ENCODE measurements at regions not wholly inside any gene's neighbourhood (a gene's known extent, or its start where the extent isn't known, plus 50 kb on each side); places are given as distances from the start of the nearest gene placed in this dataset.

DNA sequence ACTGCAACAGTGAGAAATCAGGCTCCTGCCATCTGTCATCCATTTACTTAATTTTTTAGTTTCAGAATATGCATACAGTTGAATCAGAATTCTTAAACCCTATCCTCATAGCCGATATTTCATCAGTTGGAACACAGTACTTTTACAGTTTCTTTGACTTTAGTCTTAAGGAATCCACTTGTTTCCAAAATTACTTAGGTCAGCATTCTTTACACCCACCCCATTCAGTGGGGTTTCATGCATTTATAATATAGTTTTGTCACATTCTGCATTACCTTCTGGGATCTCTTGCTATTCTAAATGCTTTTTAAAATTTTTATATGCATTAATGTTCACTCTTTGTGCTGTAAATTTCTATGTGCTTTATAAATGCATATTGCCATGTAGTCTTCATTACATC, 400.4 kb upstream of the LRRTM4 start:
- Histone ChIP-seq H3K79me2 (ENCODE audit: insufficient read depth, low read length) (no peaks in the 10 kb centered on the region), H2BK5ac (ENCODE audit: insufficient read length, low read length) (no peak overlapping the region), H3K23ac (ENCODE audit: insufficient read length, low read depth, low read length) (no peak overlapping the region), H2AK5ac (ENCODE audit: insufficient read length, low read length) (no peak overlapping the region), H2BK20ac (ENCODE audit: low read depth, low read length, poor library complexity, severe bottlenecking) (no peak overlapping the region), H3K23me2 (ENCODE audit: insufficient read length, low read depth, low read length, poor library complexity, severe bottlenecking) (no peaks in the 10 kb centered on the region), H4K5ac (ENCODE audit: insufficient read length, low read depth, low read length) (no peak overlapping the region), H3K9ac (ENCODE audit: extremely low read depth, insufficient read length, low read length) (no peak overlapping the region), H2BK120ac (ENCODE audit: low read depth, low read length, poor library complexity, severe bottlenecking) (no peak overlapping the region), H3K27ac (ENCODE audit: insufficient read length, low read depth, low read length) (no peak overlapping the region), H2AFZ (ENCODE audit: low read length) (no peak overlapping the region), H2BK15ac (ENCODE audit: low read depth, low read length) (no peak overlapping the region), H3T11ph (ENCODE audit: low read length) (no peak overlapping the region), H2BK12ac (ENCODE audit: insufficient read length, low read depth, low read length) (no peak overlapping the region), H3K18ac (ENCODE audit: insufficient read length, low read depth, low read length) (no peak overlapping the region), H3K4me1 (ENCODE audit: insufficient read depth, low read length) (no peaks in the 10 kb centered on the region), H3K56ac (ENCODE audit: insufficient read length, low read depth, low read length) (no peak overlapping the region), H3K79me1 (ENCODE audit: insufficient read depth, low read depth, low read length, poor library complexity, severe bottlenecking) (no peaks in the 10 kb centered on the region), H4K91ac (ENCODE audit: insufficient read length, low read depth, low read length) (no peak overlapping the region), H4K20me1 (ENCODE audit: control insufficient read depth, insufficient read depth, insufficient read length) (no peaks in the 10 kb centered on the region), H3K4me2 (ENCODE audit: insufficient read depth, insufficient read length, low read length) (no peak overlapping the region), H3K14ac (ENCODE audit: insufficient read depth, low read length) (no peak overlapping the region), H4K8ac (replicated peaks; ENCODE audit: insufficient read length, low read depth, low read length) (no peak overlapping the region), H3K9me3 (ENCODE audit: control insufficient read depth, low read depth, low read length) (no peaks in the 10 kb centered on the region), H3K4ac (ENCODE audit: low read depth, low read length) (no peak overlapping the region), H3K27me3 (ENCODE audit: insufficient read depth, low read length) (no peaks in the 10 kb centered on the region)
- Mint-ChIP-seq H3K36me3 (ENCODE audit: insufficient read depth in 1 of 3, low read depth in 3 of 3) (no peaks in the 10 kb centered on the region; a peak in 1 of 7 replicates), H3K4me1 (no peaks in the 10 kb centered on the region), H3K27me3 (ENCODE audit: low read depth) (no peaks in the 10 kb centered on the region), H3K4me3 (no peak overlapping the region), H3K9me3 (no peaks in the 10 kb centered on the region), H3K27ac (no peak overlapping the region)
- TF ChIP-seq, protein P1, sequence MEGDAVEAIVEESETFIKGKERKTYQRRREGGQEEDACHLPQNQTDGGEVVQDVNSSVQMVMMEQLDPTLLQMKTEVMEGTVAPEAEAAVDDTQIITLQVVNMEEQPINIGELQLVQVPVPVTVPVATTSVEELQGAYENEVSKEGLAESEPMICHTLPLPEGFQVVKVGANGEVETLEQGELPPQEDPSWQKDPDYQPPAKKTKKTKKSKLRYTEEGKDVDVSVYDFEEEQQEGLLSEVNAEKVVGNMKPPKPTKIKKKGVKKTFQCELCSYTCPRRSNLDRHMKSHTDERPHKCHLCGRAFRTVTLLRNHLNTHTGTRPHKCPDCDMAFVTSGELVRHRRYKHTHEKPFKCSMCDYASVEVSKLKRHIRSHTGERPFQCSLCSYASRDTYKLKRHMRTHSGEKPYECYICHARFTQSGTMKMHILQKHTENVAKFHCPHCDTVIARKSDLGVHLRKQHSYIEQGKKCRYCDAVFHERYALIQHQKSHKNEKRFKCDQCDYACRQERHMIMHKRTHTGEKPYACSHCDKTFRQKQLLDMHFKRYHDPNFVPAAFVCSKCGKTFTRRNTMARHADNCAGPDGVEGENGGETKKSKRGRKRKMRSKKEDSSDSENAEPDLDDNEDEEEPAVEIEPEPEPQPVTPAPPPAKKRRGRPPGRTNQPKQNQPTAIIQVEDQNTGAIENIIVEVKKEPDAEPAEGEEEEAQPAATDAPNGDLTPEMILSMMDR (conservative IDR thresholded peaks at IDR 0.05), result no peak
- DNase-seq, result no peak
- no CpG with 5 or more reads among the region's 1 CpG for WGBS (ENCODE audit: extremely low coverage, insufficient read length, low lambda C conversion rate)

All from H9 (cell line).